WERI-Rb-1 (cell line): ENCODE measurements at regions not wholly inside any gene's neighbourhood (a gene's known extent, or its start where the extent isn't known, plus 50 kb on each side); places are given as distances from the start of the nearest gene placed in this dataset.

Experiments
- DNase-seq: peaks from one replicate; pipeline ENCODE4 v3.0.0-alpha.2; 2020
- H3K27ac ChIP-seq: fragments of 250-450 bp; sonication (Bioruptor Pico); 2 replicates; pipeline ENCODE4 v1.5.1; 2020; ENCODE audit warnings: mild to moderate bottlenecking, moderate library complexity
- H3K27me3 ChIP-seq: fragments of 250-450 bp; sonication (Bioruptor Pico); 2 replicates; pipeline ENCODE4 v1.5.1; 2021; ENCODE audit warnings: mild to moderate bottlenecking, low read depth, moderate library complexity; ENCODE audit not compliant: insufficient read depth, severe bottlenecking
- H3K36me3 ChIP-seq: fragments of 250-450 bp; sonication (Bioruptor Pico); 2 replicates; pipeline ENCODE4 v1.5.1; 2020; ENCODE audit warnings: mild to moderate bottlenecking, moderate library complexity
- H3K4me3 ChIP-seq: 2 replicates; pipeline ENCODE4 v1.5.1; 2011; ENCODE audit warnings: low read depth, mild to moderate bottlenecking, control low read depth, low read length
- H3K9me3 ChIP-seq: fragments of 250-450 bp; sonication (Bioruptor Pico); 2 replicates; pipeline ENCODE4 v1.5.1; 2021; ENCODE audit warnings: mild to moderate bottlenecking, moderate library complexity; ENCODE audit not compliant: severe bottlenecking
- TF ChIP-seq, protein P1 (sequence below): IDR thresholded peaks from 2 replicates; pipeline ENCODE4 v1.5.1; 2011; ENCODE audit warnings: low read depth, mild to moderate bottlenecking, control low read depth, inconsistent platforms, low read length

DNA sequence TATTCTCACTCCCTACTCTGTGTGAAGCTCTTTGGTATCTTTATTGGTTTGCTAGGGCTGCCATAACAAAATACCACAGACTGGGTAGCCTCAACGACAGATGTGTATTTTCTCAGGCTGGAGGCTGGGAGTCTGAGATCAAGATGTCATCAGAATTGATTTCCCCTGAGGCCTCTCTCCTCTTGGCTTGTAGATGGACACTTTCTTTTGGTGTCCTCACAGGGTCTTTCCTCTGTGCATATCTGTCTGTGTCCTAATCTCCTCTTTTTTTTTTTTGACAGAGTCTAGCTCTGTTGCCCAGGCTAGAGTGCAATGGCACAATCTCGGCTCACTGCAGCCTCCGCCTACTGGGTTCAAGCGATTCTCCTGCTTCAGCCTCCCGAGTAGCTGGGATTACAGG, 71.4 kb upstream of the KCNJ6 start:
- TF ChIP-seq, protein P1, sequence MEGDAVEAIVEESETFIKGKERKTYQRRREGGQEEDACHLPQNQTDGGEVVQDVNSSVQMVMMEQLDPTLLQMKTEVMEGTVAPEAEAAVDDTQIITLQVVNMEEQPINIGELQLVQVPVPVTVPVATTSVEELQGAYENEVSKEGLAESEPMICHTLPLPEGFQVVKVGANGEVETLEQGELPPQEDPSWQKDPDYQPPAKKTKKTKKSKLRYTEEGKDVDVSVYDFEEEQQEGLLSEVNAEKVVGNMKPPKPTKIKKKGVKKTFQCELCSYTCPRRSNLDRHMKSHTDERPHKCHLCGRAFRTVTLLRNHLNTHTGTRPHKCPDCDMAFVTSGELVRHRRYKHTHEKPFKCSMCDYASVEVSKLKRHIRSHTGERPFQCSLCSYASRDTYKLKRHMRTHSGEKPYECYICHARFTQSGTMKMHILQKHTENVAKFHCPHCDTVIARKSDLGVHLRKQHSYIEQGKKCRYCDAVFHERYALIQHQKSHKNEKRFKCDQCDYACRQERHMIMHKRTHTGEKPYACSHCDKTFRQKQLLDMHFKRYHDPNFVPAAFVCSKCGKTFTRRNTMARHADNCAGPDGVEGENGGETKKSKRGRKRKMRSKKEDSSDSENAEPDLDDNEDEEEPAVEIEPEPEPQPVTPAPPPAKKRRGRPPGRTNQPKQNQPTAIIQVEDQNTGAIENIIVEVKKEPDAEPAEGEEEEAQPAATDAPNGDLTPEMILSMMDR: no peak

DNA sequence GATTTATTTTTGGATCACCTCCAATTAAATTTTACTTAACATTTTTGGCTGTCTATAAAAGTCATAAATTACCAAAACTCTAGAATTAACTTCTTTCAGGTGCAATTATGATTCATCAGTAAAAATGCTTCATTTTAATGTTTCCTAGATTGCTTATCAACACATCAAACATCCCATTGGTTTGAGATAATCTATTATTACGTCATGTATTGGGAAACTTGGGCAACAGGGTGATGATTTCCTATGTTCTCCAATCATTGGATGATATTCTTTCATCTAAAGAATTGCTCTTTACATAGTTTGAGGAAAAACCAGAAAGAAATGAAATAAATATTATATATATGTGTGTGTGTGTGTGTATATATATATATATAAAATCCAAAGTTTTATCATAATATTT, 76.8 kb upstream of the KCNJ6 start:
- H3K36me3 ChIP-seq: no peaks in the 10 kb centered on the region
- no peaks in the 10 kb centered on the region for H3K27me3 ChIP-seq
- TF ChIP-seq, protein P1: no peak
- no peak for DNase-seq
- no peak overlapping the region for H3K4me3 ChIP-seq
- H3K27ac ChIP-seq: no peak overlapping the region
- H3K9me3 ChIP-seq: no peaks in the 10 kb centered on the region

More for the DNA sequence above, 71.4 kb upstream of the KCNJ6 start:
- DNase-seq: no peak
- Histone ChIP-seq H3K27me3 (no peaks in the 10 kb centered on the region), H3K27ac (no peak overlapping the region), H3K36me3 (no peaks in the 10 kb centered on the region), H3K4me3 (no peak overlapping the region), H3K9me3 (no peaks in the 10 kb centered on the region)

DNA sequence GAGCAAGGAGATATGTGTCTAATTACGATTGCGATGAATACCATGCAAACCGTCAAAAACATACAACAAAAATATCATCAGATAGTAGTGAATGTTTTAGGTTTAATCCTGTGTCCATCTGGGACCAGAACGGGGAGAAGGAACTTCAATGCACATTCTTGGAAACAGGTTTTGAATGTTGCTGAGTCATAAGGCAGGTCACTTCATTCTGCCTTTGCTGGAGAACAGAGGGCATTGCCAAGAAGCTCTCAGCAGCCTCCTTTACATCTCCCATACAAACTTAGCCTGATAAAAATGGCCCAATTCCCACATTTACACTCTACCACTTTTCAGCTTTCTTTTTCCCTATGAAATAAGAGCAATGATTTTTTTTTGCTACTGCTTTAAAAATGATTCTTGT, 78.0 kb upstream of the KCNJ6 start:
- no peak overlapping the region for H3K4me3 ChIP-seq
- no peaks in the 10 kb centered on the region for H3K9me3 ChIP-seq
- no peak overlapping the region for H3K27ac ChIP-seq
- no peaks in the 10 kb centered on the region for H3K36me3 ChIP-seq
- no peak for DNase-seq
- H3K27me3 ChIP-seq: no peaks in the 10 kb centered on the region
- TF ChIP-seq, protein P1: no peak

DNA sequence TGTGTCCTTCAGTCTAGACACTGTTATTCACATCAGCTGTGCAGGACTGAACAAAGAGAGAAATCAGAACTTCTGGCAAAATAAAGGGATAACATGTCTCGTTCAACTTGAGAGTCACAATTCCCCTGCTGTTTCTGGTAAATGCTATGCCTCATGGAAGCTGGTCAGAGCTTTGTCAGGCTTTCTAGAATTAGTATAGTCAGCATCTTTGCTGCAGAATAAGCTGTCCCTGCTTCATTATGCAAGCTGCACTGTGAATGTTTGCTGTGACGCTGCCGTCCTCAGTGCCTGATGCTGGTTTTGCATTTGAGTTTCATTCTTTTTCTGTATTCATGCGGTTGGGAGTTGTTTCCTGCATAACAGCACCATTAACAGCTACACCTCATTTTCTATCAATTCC, 96.4 kb upstream of the KCNJ6 start:
- DNase-seq: no peak
- H3K36me3 ChIP-seq: no peaks in the 10 kb centered on the region
- no peak overlapping the region for H3K27ac ChIP-seq
- H3K4me3 ChIP-seq: no peak overlapping the region
- H3K27me3 ChIP-seq: no peaks in the 10 kb centered on the region
- H3K9me3 ChIP-seq: no peaks in the 10 kb centered on the region
- TF ChIP-seq, protein P1: no peak

DNA sequence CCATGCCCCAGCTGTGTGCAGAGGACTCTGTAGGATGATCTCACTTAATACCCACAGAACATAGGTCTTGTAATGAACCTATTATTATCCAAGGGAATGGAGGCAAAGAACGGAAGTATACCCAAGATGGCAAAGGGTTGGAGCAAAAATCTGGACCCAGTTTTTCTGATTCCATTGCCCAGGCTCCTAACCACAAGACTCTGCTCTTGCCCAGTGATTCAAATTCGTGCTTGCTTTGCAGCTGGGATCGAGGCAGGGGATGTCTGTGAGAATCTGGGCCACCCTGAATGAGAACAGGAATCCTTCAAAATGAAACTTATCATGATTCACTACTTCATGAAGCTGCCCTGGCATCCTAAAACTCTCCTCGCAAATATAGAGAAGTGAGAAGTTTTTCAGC, 97.5 kb upstream of the KCNJ6 start:
- H3K9me3 ChIP-seq: no peaks in the 10 kb centered on the region
- no peak overlapping the region for H3K4me3 ChIP-seq
- TF ChIP-seq, protein P1: no peak
- no peak overlapping the region for H3K27ac ChIP-seq
- no peaks in the 10 kb centered on the region for H3K27me3 ChIP-seq
- no peak for DNase-seq
- no peaks in the 10 kb centered on the region for H3K36me3 ChIP-seq

DNA sequence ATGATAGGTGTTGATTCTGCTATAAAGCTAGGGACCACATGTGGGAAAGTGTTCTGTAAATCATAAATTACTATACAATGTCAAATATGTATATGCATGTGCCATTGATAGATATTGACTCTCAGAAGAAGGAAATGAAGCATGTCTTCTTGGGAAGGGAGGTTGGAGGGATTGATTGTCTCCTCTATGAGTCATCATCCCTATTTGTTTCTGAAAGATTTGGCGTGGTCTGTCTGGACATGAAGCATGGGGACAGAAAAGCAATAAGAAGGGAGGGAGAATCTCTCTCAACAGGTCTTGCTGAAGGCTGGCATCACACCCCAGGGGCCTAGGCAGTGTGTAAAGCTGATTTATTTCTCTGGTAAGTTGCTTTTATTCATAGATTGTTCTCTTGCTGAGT, 98.0 kb upstream of the KCNJ6 start:
- H3K27ac ChIP-seq: no peak overlapping the region

More for the DNA sequence above, 98.0 kb upstream of the KCNJ6 start:
- no peaks in the 10 kb centered on the region for H3K27me3 ChIP-seq
- no peaks in the 10 kb centered on the region for H3K9me3 ChIP-seq
- H3K4me3 ChIP-seq: no peak overlapping the region
- no peaks in the 10 kb centered on the region for H3K36me3 ChIP-seq
- TF ChIP-seq, protein P1: no peak
- DNase-seq: no peak
